Testis (tissue), 2 donors: ENCODE measurements at regions not wholly inside any gene's neighbourhood (a gene's known extent, or its start where the extent isn't known, plus 50 kb on each side); places are given as distances from the start of the nearest gene placed in this dataset.

Experiments used
- POLR2A ChIP-seq: fragments of 450-650 bp; IDR thresholded peaks from one replicate; pipeline ENCODE4 v1.6.1; 2017; ENCODE audit warnings: antibody characterized with exemption, mild to moderate bottlenecking, moderate library complexity
- TF ChIP-seq, protein P1 (sequence below), 3 experiments: fragments of 450-650 bp in 2 of 3; fragments of 200-600 bp in 1 of 3; sonication (generic) in 1 of 3; IDR thresholded peaks; one replicate each; pipeline ENCODE4 v1.5.1; 2016 to 2019; ENCODE audit warnings: antibody characterized with exemption in 3 of 3, mild to moderate bottlenecking in 2 of 3, moderate library complexity in 1 of 3

DNA sequence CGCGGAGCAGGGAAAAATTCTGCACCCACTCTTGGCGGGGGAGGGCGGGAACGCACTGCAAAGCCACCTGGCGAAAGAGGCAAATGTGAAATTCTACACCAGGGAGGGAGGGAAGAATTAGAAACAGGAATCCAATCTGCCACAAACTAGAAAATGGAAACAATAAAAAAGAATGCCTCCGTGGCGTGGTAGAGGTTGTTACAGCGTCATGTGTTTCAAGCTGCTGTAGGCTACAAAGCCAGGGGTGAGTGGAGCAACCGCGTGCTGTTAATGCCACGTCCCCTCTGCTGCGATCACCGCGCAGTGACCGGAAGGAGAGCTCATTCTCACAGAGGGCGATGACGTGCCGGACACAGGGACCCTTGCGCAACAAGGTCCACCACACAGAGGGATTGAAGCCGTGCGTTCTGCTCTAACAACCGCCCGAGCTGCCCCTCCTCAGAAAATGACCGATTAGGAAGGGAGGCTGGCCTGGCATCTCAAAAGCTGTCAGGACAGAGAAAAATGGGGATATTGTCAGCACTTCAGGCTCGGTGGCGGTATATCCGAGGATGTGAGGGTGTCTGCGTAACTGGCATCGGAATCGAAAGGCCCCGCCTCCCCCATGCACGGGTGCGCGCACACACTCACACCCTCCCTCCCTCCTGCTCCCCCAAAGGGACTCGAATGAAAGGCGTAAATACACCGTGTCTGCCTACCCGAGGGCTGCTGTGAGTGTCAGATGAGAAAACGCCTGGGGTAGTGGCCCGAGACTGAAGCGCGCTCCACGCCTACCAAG, 70.8 kb upstream of the TNRC6C start:
- TF ChIP-seq, protein P1, sequence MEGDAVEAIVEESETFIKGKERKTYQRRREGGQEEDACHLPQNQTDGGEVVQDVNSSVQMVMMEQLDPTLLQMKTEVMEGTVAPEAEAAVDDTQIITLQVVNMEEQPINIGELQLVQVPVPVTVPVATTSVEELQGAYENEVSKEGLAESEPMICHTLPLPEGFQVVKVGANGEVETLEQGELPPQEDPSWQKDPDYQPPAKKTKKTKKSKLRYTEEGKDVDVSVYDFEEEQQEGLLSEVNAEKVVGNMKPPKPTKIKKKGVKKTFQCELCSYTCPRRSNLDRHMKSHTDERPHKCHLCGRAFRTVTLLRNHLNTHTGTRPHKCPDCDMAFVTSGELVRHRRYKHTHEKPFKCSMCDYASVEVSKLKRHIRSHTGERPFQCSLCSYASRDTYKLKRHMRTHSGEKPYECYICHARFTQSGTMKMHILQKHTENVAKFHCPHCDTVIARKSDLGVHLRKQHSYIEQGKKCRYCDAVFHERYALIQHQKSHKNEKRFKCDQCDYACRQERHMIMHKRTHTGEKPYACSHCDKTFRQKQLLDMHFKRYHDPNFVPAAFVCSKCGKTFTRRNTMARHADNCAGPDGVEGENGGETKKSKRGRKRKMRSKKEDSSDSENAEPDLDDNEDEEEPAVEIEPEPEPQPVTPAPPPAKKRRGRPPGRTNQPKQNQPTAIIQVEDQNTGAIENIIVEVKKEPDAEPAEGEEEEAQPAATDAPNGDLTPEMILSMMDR (IDR thresholded peaks at IDR 0.05): no peak
- no peak for TF ChIP-seq POLR2A
